GM12878 (cell line): ENCODE measurements at regions not wholly inside any gene's neighbourhood (a gene's known extent, or its start where the extent isn't known, plus 50 kb on each side); places are given as distances from the start of the nearest gene placed in this dataset.

Experiments
- ATAC-seq: fragments of 200-7000 bp; cut with Tn5 transposase; 3 replicates; pipeline ENCODE4 v1.9.1; 2020; ENCODE audit warnings: mild to moderate bottlenecking, moderate library complexity
- BruUV-seq: library from RNA; stranded (reverse); fragments of 400-500 nt; replicated peaks from 2 replicates; lab custom pipeline; 2021; lab: Mats Ljungman, UMichigan
- CTCF ChIA-PET: fragments of 300-600 bp; sonication (Branson Sonifier 250); formaldehyde crosslinking; extraction: SDS; loops from one replicate; lab custom pipeline; 2021; ENCODE audit warnings: inconsistent platforms; lab: Yijun Ruan, JAX
- POLR2A ChIA-PET: fragments of 350-600 bp; formaldehyde crosslinking; extraction: SDS; loops from one replicate; lab custom pipeline; 2021; ENCODE audit warnings: inconsistent platforms; lab: Charles Lee
- RAD21 ChIA-PET: fragments of 300-600 bp; sonication (Branson Sonifier 250); formaldehyde crosslinking; loops from one replicate; lab custom pipeline; 2023; ENCODE audit warnings: antibody characterized with exemption; ENCODE audit not compliant: unreplicated experiment; lab: Charles Lee
- SMC1A ChIA-PET: fragments of 300-600 bp; sonication (Branson Sonifier 250); formaldehyde crosslinking; loops from one replicate; lab custom pipeline; 2023; ENCODE audit not compliant: unreplicated experiment, uncharacterized antibody; lab: Charles Lee
- DNase-seq: peaks from one replicate; pipeline ENCODE4 v3.0.0-alpha.2; 2011; ENCODE audit warnings: low read depth, low spot score
- FAIRE-seq: peaks from 3 replicates; lab custom pipeline; 2011; peaks lifted over from hg19 to GRCh38; lab: Jason Lieb, UNC
- H2AFZ ChIP-seq: 2 replicates; pipeline ENCODE4 v1.6.0; 2011; ENCODE audit warnings: low read depth, low read length, control low read depth; ENCODE audit not compliant: control insufficient read depth
- H3K27ac ChIP-seq: 2 replicates; pipeline ENCODE4 v1.5.1; 2011; ENCODE audit warnings: control low read depth; ENCODE audit not compliant: control insufficient read depth, insufficient read depth
- H3K27me3 ChIP-seq, 2 experiments: replicated peaks in 1 of 2; 2 replicates each; pipeline versions ENCODE4 v1.6.0 to v1.6.1; 2011; ENCODE audit warnings: low read length in 1 of 2; ENCODE audit not compliant: control insufficient read depth in 2 of 2, insufficient read depth in 2 of 2
- H3K36me3 ChIP-seq, 2 experiments: 2 replicates each; pipeline ENCODE4 v1.5.1; 2011; ENCODE audit warnings: low read length in 1 of 2; ENCODE audit not compliant: control insufficient read depth in 2 of 2, insufficient read depth in 2 of 2
- H3K4me1 ChIP-seq: 2 replicates; pipeline ENCODE4 v1.6.1; 2011; ENCODE audit warnings: mild to moderate bottlenecking, low read length, moderate library complexity, mixed read lengths; ENCODE audit not compliant: control insufficient read depth, insufficient read depth
- H3K4me2 ChIP-seq: 2 replicates; pipeline ENCODE4 v1.6.0; 2011; ENCODE audit warnings: control low read depth; ENCODE audit not compliant: control insufficient read depth, insufficient read depth
- H3K4me3 ChIP-seq: fragments of 200-600 bp; sonication (generic); 2 replicates; pipeline ENCODE4 v1.5.1; 2016
- H3K79me2 ChIP-seq: 2 replicates; pipeline ENCODE4 v1.6.0; 2011; ENCODE audit warnings: low read length; ENCODE audit not compliant: control insufficient read depth, insufficient read depth
- H3K9ac ChIP-seq: 2 replicates; pipeline ENCODE4 v1.8.0; 2011; ENCODE audit warnings: low read length, control low read depth, mixed read lengths; ENCODE audit not compliant: control insufficient read depth, insufficient read depth
- H3K9me3 ChIP-seq: replicated peaks from 3 replicates; pipeline ENCODE4 v1.5.1; 2011; ENCODE audit warnings: mild to moderate bottlenecking, low read length; ENCODE audit not compliant: control insufficient read depth, insufficient read depth
- H4K20me1 ChIP-seq: 2 replicates; pipeline ENCODE4 v1.6.0; 2011; ENCODE audit not compliant: control insufficient read depth, insufficient read depth
- BCL11A ChIP-seq: IDR thresholded peaks from 2 replicates; pipeline ENCODE4 v1.6.1; 2011; ENCODE audit warnings: low read depth, low read length
- BMI1 ChIP-seq: fragments of 450-650 bp; IDR thresholded peaks from 2 replicates; pipeline ENCODE4 v1.6.1; 2016; ENCODE audit warnings: mild to moderate bottlenecking, moderate library complexity, borderline replicate concordance
- CHD2 ChIP-seq: IDR thresholded peaks from 2 replicates; pipeline ENCODE4 v1.6.1; 2011; ENCODE audit warnings: low read depth, low read length, improper control_type of control experiment, borderline replicate concordance
- CTCF ChIP-seq, 3 experiments: IDR thresholded peaks in 2 of 3; conservative IDR thresholded peaks in 1 of 3; 2 replicates each; pipeline ENCODE4 v1.5.1; 2011; ENCODE audit warnings: low read depth in 3 of 3, low read length in 3 of 3, mild to moderate bottlenecking in 3 of 3, control low read depth in 2 of 3, moderate library complexity in 2 of 3, inconsistent platforms in 1 of 3, mixed read lengths in 1 of 3; ENCODE audit not compliant: control insufficient read depth in 2 of 3, insufficient read depth in 1 of 3; ENCODE audit errors: extremely low read depth in 1 of 3
- E2F4 ChIP-seq: IDR thresholded peaks from 2 replicates; pipeline ENCODE4 v1.6.1; 2012; ENCODE audit warnings: low read depth, low read length, improper control_type of control experiment
- FOXK2 ChIP-seq: fragments of 450-650 bp; IDR thresholded peaks from 2 replicates; pipeline ENCODE4 v1.6.1; 2017; ENCODE audit warnings: mild to moderate bottlenecking, moderate library complexity
- HDAC6 ChIP-seq: fragments of 200-600 bp; sonication (generic); IDR thresholded peaks from one replicate; pipeline ENCODE4 v1.8.0; 2017; ENCODE audit warnings: antibody characterized with exemption; ENCODE audit not compliant: unreplicated experiment
- KAT2A ChIP-seq: conservative IDR thresholded peaks from 2 replicates; pipeline ENCODE4 v1.6.1; 2011; ENCODE audit warnings: low read depth, low read length; ENCODE audit not compliant: control insufficient read depth
- MEF2A ChIP-seq: IDR thresholded peaks from 2 replicates; pipeline ENCODE4 v1.6.1; 2011; ENCODE audit warnings: low read depth, mild to moderate bottlenecking, low read length, moderate library complexity; ENCODE audit not compliant: insufficient read depth
- MTA2 ChIP-seq: fragments of 450-650 bp; IDR thresholded peaks from 2 replicates; pipeline ENCODE4 v1.6.1; 2016; ENCODE audit warnings: low read depth, mild to moderate bottlenecking, moderate library complexity
- MYC ChIP-seq: IDR thresholded peaks from 2 replicates; pipeline ENCODE4 v1.6.1; 2011; ENCODE audit warnings: mild to moderate bottlenecking, low read length, moderate library complexity, inconsistent platforms; ENCODE audit not compliant: insufficient read depth, insufficient replicate concordance, insufficient read length, severe bottlenecking
- RFX5 ChIP-seq: IDR thresholded peaks from 2 replicates; pipeline ENCODE4 v1.6.1; 2011; ENCODE audit warnings: low read depth, low read length, improper control_type of control experiment
- SUPT20H ChIP-seq: IDR thresholded peaks from 2 replicates; pipeline ENCODE4 v1.6.1; 2011; ENCODE audit warnings: low read depth, mild to moderate bottlenecking, low read length, moderate library complexity, borderline replicate concordance; ENCODE audit not compliant: control insufficient read depth
- ZBED1 ChIP-seq: IDR thresholded peaks from 2 replicates; pipeline ENCODE4 v1.6.1; 2016; ENCODE audit warnings: borderline replicate concordance
- WGBS: methylation state at CpG from one replicate; pipeline ENCODE4 v1.1.6; 2016; ENCODE audit warnings: low lambda C conversion rate; ENCODE audit not compliant: insufficient replicate concordance, insufficient coverage; ENCODE audit errors: missing lambda C conversion rate; 5-methylcytosine and 5-hydroxymethylcytosine counted together
- in situ Hi-C: fragments of 300-500 bp; cut with MboI; formaldehyde crosslinking; loops from 9 replicates; pipeline ENCODE4 v1.14.3; 2018; ENCODE audit warnings: mixed read lengths
- intact Hi-C: fragments of 100-400 bp; cut with micrococcal nuclease; formaldehyde crosslinking; loops from one replicate; pipeline ENCODE4 v1.14.2; 2022; ENCODE audit not compliant: unreplicated experiment
- TF ChIP-seq, protein P1 (sequence below): fragments of 150-350 bp; IDR thresholded peaks from 2 replicates; pipeline ENCODE4 v1.6.1; 2016; ENCODE audit warnings: low read depth, low read length

- TF ChIP-seq, protein P1, sequence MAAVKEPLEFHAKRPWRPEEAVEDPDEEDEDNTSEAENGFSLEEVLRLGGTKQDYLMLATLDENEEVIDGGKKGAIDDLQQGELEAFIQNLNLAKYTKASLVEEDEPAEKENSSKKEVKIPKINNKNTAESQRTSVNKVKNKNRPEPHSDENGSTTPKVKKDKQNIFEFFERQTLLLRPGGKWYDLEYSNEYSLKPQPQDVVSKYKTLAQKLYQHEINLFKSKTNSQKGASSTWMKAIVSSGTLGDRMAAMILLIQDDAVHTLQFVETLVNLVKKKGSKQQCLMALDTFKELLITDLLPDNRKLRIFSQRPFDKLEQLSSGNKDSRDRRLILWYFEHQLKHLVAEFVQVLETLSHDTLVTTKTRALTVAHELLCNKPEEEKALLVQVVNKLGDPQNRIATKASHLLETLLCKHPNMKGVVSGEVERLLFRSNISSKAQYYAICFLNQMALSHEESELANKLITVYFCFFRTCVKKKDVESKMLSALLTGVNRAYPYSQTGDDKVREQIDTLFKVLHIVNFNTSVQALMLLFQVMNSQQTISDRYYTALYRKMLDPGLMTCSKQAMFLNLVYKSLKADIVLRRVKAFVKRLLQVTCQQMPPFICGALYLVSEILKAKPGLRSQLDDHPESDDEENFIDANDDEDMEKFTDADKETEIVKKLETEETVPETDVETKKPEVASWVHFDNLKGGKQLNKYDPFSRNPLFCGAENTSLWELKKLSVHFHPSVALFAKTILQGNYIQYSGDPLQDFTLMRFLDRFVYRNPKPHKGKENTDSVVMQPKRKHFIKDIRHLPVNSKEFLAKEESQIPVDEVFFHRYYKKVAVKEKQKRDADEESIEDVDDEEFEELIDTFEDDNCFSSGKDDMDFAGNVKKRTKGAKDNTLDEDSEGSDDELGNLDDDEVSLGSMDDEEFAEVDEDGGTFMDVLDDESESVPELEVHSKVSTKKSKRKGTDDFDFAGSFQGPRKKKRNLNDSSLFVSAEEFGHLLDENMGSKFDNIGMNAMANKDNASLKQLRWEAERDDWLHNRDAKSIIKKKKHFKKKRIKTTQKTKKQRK: no peak
- TF ChIP-seq RFX5: 0 out of 2 replicates have a peak, but pooled peaks have one; percentile 39
- no peak for TF ChIP-seq KAT2A
- TF ChIP-seq CTCF (IDR thresholded peaks at IDR 0.05 in 2 of 3, conservative IDR thresholded peaks at IDR 0.05 in 1 of 3; ENCODE audit: control insufficient read depth in 2 of 3, extremely low read depth in 1 of 3, insufficient read depth in 1 of 3, low read depth in 3 of 3, low read length in 3 of 3): peak; percentile 91 to 96 (median 95)
Measured at GRCh38 chr13:97109841-97110492, 112.2 kb upstream of the MBNL2 start (continued).

DNA sequence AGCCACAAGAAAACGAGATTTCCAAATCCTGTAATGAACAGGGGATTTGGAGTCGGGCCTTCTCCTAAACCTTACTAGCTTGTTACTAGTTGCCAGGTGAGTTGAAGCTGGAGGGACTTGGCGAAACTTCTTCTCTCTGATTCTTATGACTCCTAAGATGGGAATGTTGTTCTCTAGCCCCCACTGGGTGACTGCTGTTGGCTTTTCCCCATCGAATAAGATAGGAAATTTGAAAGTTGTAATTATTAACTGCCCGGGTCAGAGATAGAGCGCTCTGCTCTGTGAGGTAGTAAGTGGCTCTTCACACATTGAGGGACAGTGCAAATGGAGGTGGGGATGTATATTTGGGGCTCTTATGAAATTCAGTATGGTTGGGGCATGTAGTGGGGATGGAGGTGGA lies 111.2 kb upstream of the MBNL2 start:
- in situ Hi-C loops: no loop called here
- ChIA-PET POLR2A (interaction anchor here (0.5 kb wide), 1 partner anchor 463 kb away, joined by 4 read pairs; no protein-coding TSS in a partner anchor), RAD21 (interaction anchor here (0.6 to 6.4 kb wide), 11 partner anchors 86 to 465 kb away, joined by 3 to 74 read pairs (median 4); partner anchors contain the start of gene MBNL2), SMC1A (interaction anchor here (1.0 to 7.7 kb wide), 15 partner anchors 14 to 247 kb away, joined by 3 to 99 read pairs (median 5); partner anchors contain the start of gene MBNL2), CTCF (interaction anchor here (0.7 to 6.9 kb wide), 16 partner anchors 17 to 548 kb away, joined by 3 to 135 read pairs (median 6); no protein-coding TSS in a partner anchor)
- Histone ChIP-seq H3K36me3 (no peaks in the 10 kb centered on the region), H4K20me1 (no peaks in the 10 kb centered on the region), H3K27ac (no peak overlapping the region), H3K4me3 (no peak overlapping the region), H3K79me2 (no peaks in the 10 kb centered on the region), H2AFZ (no peak overlapping the region), H3K9me3 (no peaks in the 10 kb centered on the region), H3K9ac (no peak overlapping the region), H3K4me1 (no peaks in the 10 kb centered on the region), H3K4me2 (no peak overlapping the region), H3K27me3 (no peaks in the 10 kb centered on the region; a peak in 1 of 4 replicates)
- DNase-seq (no peak), ATAC-seq (no peak), FAIRE-seq (no peak)
- WGBS: 47% methylated on average over 6 of the region's 6 CpGs
- intact Hi-C loops: loop anchor here (1.0 to 10.0 kb wide), 5 partner anchors 101 to 464 kb away; partner anchors contain the start of gene RAP2A
- no TSS peak for BruUV-seq
- TF ChIP-seq ZBED1 (no peak), BMI1 (no peak), CHD2 (no peak), MYC (no peak), MTA2 (no peak), HDAC6 (no peak), E2F4 (no peak), BCL11A (no peak), FOXK2 (no peak), MEF2A (no peak), SUPT20H (no peak)
